ENCODE measurements at regions not wholly inside any gene's neighbourhood (a gene's known extent, or its start where the extent isn't known, plus 50 kb on each side); places are given as distances from the start of the nearest gene placed in this dataset.

DNA sequence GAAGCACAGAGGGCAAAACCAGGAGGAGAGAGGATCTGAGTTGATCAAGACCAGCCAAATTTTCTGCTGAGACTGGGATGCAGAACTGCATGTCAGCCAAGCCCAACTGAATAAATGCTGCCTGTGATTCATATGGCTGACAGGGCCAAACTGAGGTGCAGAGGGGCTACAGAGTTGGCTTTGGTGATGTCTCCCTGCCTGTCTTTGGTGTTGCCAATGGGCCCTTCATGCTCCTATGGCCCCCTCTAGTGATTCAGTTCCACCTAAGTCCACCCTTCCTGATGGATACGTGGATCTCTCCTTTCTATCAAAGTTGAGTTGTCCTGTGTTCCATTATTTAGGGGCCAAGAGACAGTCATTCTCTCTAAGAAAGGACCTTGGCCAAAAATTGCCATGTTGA, 163.6 kb upstream of the TLE4 start:
- TF ChIP-seq, protein P1, sequence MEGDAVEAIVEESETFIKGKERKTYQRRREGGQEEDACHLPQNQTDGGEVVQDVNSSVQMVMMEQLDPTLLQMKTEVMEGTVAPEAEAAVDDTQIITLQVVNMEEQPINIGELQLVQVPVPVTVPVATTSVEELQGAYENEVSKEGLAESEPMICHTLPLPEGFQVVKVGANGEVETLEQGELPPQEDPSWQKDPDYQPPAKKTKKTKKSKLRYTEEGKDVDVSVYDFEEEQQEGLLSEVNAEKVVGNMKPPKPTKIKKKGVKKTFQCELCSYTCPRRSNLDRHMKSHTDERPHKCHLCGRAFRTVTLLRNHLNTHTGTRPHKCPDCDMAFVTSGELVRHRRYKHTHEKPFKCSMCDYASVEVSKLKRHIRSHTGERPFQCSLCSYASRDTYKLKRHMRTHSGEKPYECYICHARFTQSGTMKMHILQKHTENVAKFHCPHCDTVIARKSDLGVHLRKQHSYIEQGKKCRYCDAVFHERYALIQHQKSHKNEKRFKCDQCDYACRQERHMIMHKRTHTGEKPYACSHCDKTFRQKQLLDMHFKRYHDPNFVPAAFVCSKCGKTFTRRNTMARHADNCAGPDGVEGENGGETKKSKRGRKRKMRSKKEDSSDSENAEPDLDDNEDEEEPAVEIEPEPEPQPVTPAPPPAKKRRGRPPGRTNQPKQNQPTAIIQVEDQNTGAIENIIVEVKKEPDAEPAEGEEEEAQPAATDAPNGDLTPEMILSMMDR (IDR thresholded peaks at IDR 0.05): no peak
- TF ChIP-seq POLR2A (IDR thresholded peaks at IDR 0.05) (no peak), POLR2AphosphoS5 (IDR thresholded peaks at IDR 0.05) (no peak)

Data from breast epithelium (tissue), 3 donors.